GM21786 (cell line): ENCODE measurements at regions not wholly inside any gene's neighbourhood (a gene's known extent, or its start where the extent isn't known, plus 50 kb on each side); places are given as distances from the start of the nearest gene placed in this dataset.

Experiments
- ATAC-seq: cut with Tn5 transposase; IDR thresholded peaks from one replicate; pipeline ENCODE4 v1.9.1; 2021; ENCODE audit not compliant: unreplicated experiment

- ATAC-seq, result no peak
Observed at GRCh38 chr2:153197402-153198386, 280.9 kb downstream of the RPRM start.

GRCh38 chr2:153196378-153197058, 282.0 kb downstream of the RPRM start:
- ATAC-seq, result no peak

GRCh38 chr2:153195342-153195741, 283.2 kb downstream of the RPRM start:
- ATAC-seq, result no peak

GRCh38 chr2:153189091-153189888, 289.3 kb downstream of the RPRM start:
- ATAC-seq, result no peak

- ATAC-seq, result no peak
Observed at GRCh38 chr2:153179808-153180207, 298.8 kb downstream of the RPRM start.

GRCh38 chr2:153169609-153170008, 309.0 kb downstream of the RPRM start:
- no peak for ATAC-seq

- no peak for ATAC-seq
Observed at GRCh38 chr2:153165021-153165420, 313.5 kb downstream of the RPRM start.

- no peak for ATAC-seq
Observed at GRCh38 chr2:153163055-153163454, 315.5 kb downstream of the RPRM start.

- no peak for ATAC-seq
Observed at GRCh38 chr2:153156743-153157142, 321.8 kb downstream of the RPRM start.

GRCh38 chr2:153152036-153152435, 326.5 kb downstream of the RPRM start:
- no peak for ATAC-seq

GRCh38 chr2:153145470-153145978, 333.0 kb downstream of the RPRM start:
- ATAC-seq, result no peak

- ATAC-seq, result no peak
Observed at GRCh38 chr2:153143540-153143939, 335.0 kb downstream of the RPRM start.

GRCh38 chr2:153140498-153140897, 338.1 kb downstream of the RPRM start:
- ATAC-seq, result no peak

GRCh38 chr2:153138651-153139375, 339.7 kb downstream of the RPRM start:
- ATAC-seq, result no peak

- ATAC-seq, result no peak
Observed at GRCh38 chr2:153136216-153136615, 342.3 kb downstream of the RPRM start.

GRCh38 chr2:153134725-153135124, 343.8 kb downstream of the RPRM start:
- ATAC-seq, result no peak

- ATAC-seq, result no peak
Observed at GRCh38 chr2:153133716-153134115, 344.8 kb downstream of the RPRM start.

GRCh38 chr2:153132418-153132817, 346.1 kb downstream of the RPRM start:
- ATAC-seq, result no peak

GRCh38 chr2:153115141-153115540, 363.4 kb downstream of the RPRM start:
- no peak for ATAC-seq

GRCh38 chr2:153110486-153110885, 368.1 kb downstream of the RPRM start:
- no peak for ATAC-seq
